OCI-LY7 (cell line): ENCODE measurements at regions not wholly inside any gene's neighbourhood (a gene's known extent, or its start where the extent isn't known, plus 50 kb on each side); places are given as distances from the start of the nearest gene placed in this dataset.

ENCODE experiments used
- CTCF ChIP-seq: fragments of 200-600 bp; sonication (generic); conservative IDR thresholded peaks from 2 replicates; pipeline ENCODE4 v1.5.1; 2014; ENCODE audit warnings: mild to moderate bottlenecking, antibody characterized with exemption, low read length, moderate library complexity, mixed read lengths
- EZH2phosphoT487 ChIP-seq: fragments of 200-600 bp; sonication (generic); IDR thresholded peaks from 2 replicates; pipeline ENCODE4 v1.6.1; 2018; ENCODE audit warnings: low read depth, borderline replicate concordance, mild to moderate bottlenecking, mixed run types, antibody characterized with exemption, low read length, moderate library complexity, mixed read lengths

- TF ChIP-seq CTCF (no peak), EZH2phosphoT487 (no peak)
These were observed 141.4 kb downstream of the TMEM132E start for GRCh38 chr17:34720760-34721159.
